HEK293 (cell line): ENCODE measurements at regions not wholly inside any gene's neighbourhood (a gene's known extent, or its start where the extent isn't known, plus 50 kb on each side); places are given as distances from the start of the nearest gene placed in this dataset.

Source experiments
- CTCF ChIA-PET: fragments of 350-600 bp; formaldehyde crosslinking; extraction: SDS; loops from one replicate; lab custom pipeline; 2021; ENCODE audit warnings: antibody characterized with exemption; lab: Yijun Ruan, JAX
- POLR2A ChIA-PET: fragments of 300-600 bp; formaldehyde crosslinking; extraction: SDS; loops from one replicate; lab custom pipeline; 2020; ENCODE audit warnings: antibody characterized with exemption, inconsistent platforms; lab: Yijun Ruan, JAX
- H3K27ac ChIP-seq: fragments of 200-500 bp; sonication (Bioruptor generic); 2 replicates; pipeline ENCODE4 v1.5.1; 2014; ENCODE audit warnings: low read depth, low read length, control low read depth, inconsistent platforms; ENCODE audit errors: extremely low read depth
- H3K36me3 ChIP-seq, 2 experiments: fragments of 200-500 bp in 1 of 2; sonication (Bioruptor generic) in 1 of 2; 1 replicate in 1 of 2; 2 replicates in 1 of 2; pipeline ENCODE4 v1.5.1; 2014 to 2017; ENCODE audit warnings: inconsistent platforms in 2 of 2, low read length in 2 of 2; ENCODE audit not compliant: control insufficient read depth in 2 of 2, insufficient read depth in 1 of 2
- H3K4me1 ChIP-seq: fragments of 200-500 bp; sonication (Bioruptor generic); 2 replicates; pipeline ENCODE4 v1.5.1; 2014; ENCODE audit warnings: mild to moderate bottlenecking, low read length, inconsistent platforms; ENCODE audit not compliant: control insufficient read depth, insufficient read depth
- H3K4me3 ChIP-seq: 2 replicates; pipeline ENCODE4 v1.5.1; 2011; ENCODE audit warnings: low read depth, mild to moderate bottlenecking, control low read depth, low read length, moderate library complexity
- H3K9me3 ChIP-seq: fragments of 200-500 bp; sonication (Bioruptor generic); 2 replicates; pipeline ENCODE4 v1.5.1; 2014; ENCODE audit warnings: low read depth, low read length, inconsistent platforms; ENCODE audit not compliant: control insufficient read depth, insufficient read depth
- AEBP2 ChIP-seq: fragments of 450-650 bp; formaldehyde crosslinking; IDR thresholded peaks from 2 replicates; pipeline ENCODE4 v1.5.1; 2016; ENCODE audit warnings: missing biosample characterization, missing genetic modification characterization, borderline replicate concordance
- EGR2 ChIP-seq: fragments of 450-650 bp; formaldehyde crosslinking; IDR thresholded peaks from 2 replicates; pipeline ENCODE4 v1.5.1; 2016; ENCODE audit warnings: low read depth, missing biosample characterization, missing genetic modification characterization
- INSM2 ChIP-seq: fragments of 450-650 bp; formaldehyde crosslinking; IDR thresholded peaks from 2 replicates; pipeline ENCODE4 v1.5.1; 2016; ENCODE audit warnings: missing biosample characterization, missing genetic modification characterization
- MYNN ChIP-seq: fragments of 450-650 bp; formaldehyde crosslinking; IDR thresholded peaks from 2 replicates; pipeline ENCODE4 v1.5.1; 2016; ENCODE audit warnings: missing biosample characterization, missing genetic modification characterization, borderline replicate concordance
- MZF1 ChIP-seq: fragments of 450-650 bp; formaldehyde crosslinking; IDR thresholded peaks from 2 replicates; pipeline ENCODE4 v1.5.1; 2017; ENCODE audit warnings: missing biosample characterization, missing genetic modification characterization, borderline replicate concordance
- TCF7L2 ChIP-seq: IDR thresholded peaks from 2 replicates; pipeline ENCODE4 v1.6.1; 2011; ENCODE audit warnings: low read depth, mild to moderate bottlenecking, inconsistent platforms, low read length, moderate library complexity, borderline replicate concordance
- TRIM28 ChIP-seq: IDR thresholded peaks from 2 replicates; pipeline ENCODE4 v1.6.1; 2011; ENCODE audit warnings: low read length, control low read depth, borderline replicate concordance
- YY1 ChIP-seq: fragments of 450-650 bp; formaldehyde crosslinking; IDR thresholded peaks from 2 replicates; pipeline ENCODE4 v1.5.1; 2018; ENCODE audit warnings: missing biosample characterization, missing genetic modification characterization
- ZBTB44 ChIP-seq: fragments of 450-650 bp; IDR thresholded peaks from 2 replicates; pipeline ENCODE4 v1.5.1; 2018; ENCODE audit warnings: missing biosample characterization, mild to moderate bottlenecking, missing genetic modification characterization
- ZFHX2 ChIP-seq: fragments of 450-650 bp; formaldehyde crosslinking; conservative IDR thresholded peaks from 2 replicates; pipeline ENCODE4 v1.5.1; 2016; ENCODE audit warnings: missing biosample characterization, missing genetic modification characterization
- ZNF157 ChIP-seq: fragments of 450-650 bp; formaldehyde crosslinking; IDR thresholded peaks from 2 replicates; pipeline ENCODE4 v1.5.1; 2016; ENCODE audit warnings: missing biosample characterization, missing genetic modification characterization
- ZNF223 ChIP-seq: fragments of 450-650 bp; formaldehyde crosslinking; IDR thresholded peaks from 2 replicates; pipeline ENCODE4 v1.5.1; 2016; ENCODE audit warnings: missing biosample characterization, missing genetic modification characterization
- ZNF354C ChIP-seq: fragments of 450-650 bp; formaldehyde crosslinking; IDR thresholded peaks from 2 replicates; pipeline ENCODE4 v1.5.1; 2016; ENCODE audit warnings: missing biosample characterization, missing genetic modification characterization, low read depth, borderline replicate concordance
- ZNF48 ChIP-seq: fragments of 450-650 bp; formaldehyde crosslinking; IDR thresholded peaks from 2 replicates; pipeline ENCODE4 v1.5.1; 2016; ENCODE audit warnings: missing biosample characterization, missing genetic modification characterization
- ZNF530 ChIP-seq: fragments of 450-650 bp; formaldehyde crosslinking; IDR thresholded peaks from 2 replicates; pipeline ENCODE4 v1.5.1; 2016; ENCODE audit warnings: low read depth, missing biosample characterization, missing genetic modification characterization
- ZNF555 ChIP-seq: fragments of 450-650 bp; formaldehyde crosslinking; conservative IDR thresholded peaks from 2 replicates; pipeline ENCODE4 v1.5.1; 2017; ENCODE audit warnings: missing biosample characterization, mild to moderate bottlenecking, missing genetic modification characterization, inconsistent platforms
- ZNF610 ChIP-seq: fragments of 450-650 bp; formaldehyde crosslinking; IDR thresholded peaks from 2 replicates; pipeline ENCODE4 v1.5.1; 2016; ENCODE audit warnings: missing biosample characterization, missing genetic modification characterization, borderline replicate concordance
- ZNF660 ChIP-seq: fragments of 450-650 bp; IDR thresholded peaks from 2 replicates; pipeline ENCODE4 v1.5.1; 2018; ENCODE audit warnings: missing biosample characterization, mild to moderate bottlenecking, missing genetic modification characterization
- ZNF692 ChIP-seq: fragments of 450-650 bp; formaldehyde crosslinking; IDR thresholded peaks from 2 replicates; pipeline ENCODE4 v1.5.1; 2016; ENCODE audit warnings: missing biosample characterization, missing genetic modification characterization
- ZNF76 ChIP-seq: fragments of 450-650 bp; formaldehyde crosslinking; IDR thresholded peaks from 2 replicates; pipeline ENCODE4; 2016; ENCODE audit warnings: low read depth, missing biosample characterization, missing genetic modification characterization, borderline replicate concordance
- ZNF830 ChIP-seq: fragments of 450-650 bp; IDR thresholded peaks from 2 replicates; pipeline ENCODE4 v1.5.0; 2018; ENCODE audit warnings: missing biosample characterization, missing genetic modification characterization, low read depth, mild to moderate bottlenecking, moderate library complexity
- ZXDB ChIP-seq: fragments of 450-650 bp; formaldehyde crosslinking; IDR thresholded peaks from 2 replicates; pipeline ENCODE4 v1.5.1; 2016; ENCODE audit warnings: missing biosample characterization, missing genetic modification characterization
- TF ChIP-seq, protein P1 (sequence below): fragments of 450-650 bp; formaldehyde crosslinking; IDR thresholded peaks from 2 replicates; pipeline ENCODE4 v1.5.1; 2017; ENCODE audit warnings: missing biosample characterization, missing genetic modification characterization

DNA sequence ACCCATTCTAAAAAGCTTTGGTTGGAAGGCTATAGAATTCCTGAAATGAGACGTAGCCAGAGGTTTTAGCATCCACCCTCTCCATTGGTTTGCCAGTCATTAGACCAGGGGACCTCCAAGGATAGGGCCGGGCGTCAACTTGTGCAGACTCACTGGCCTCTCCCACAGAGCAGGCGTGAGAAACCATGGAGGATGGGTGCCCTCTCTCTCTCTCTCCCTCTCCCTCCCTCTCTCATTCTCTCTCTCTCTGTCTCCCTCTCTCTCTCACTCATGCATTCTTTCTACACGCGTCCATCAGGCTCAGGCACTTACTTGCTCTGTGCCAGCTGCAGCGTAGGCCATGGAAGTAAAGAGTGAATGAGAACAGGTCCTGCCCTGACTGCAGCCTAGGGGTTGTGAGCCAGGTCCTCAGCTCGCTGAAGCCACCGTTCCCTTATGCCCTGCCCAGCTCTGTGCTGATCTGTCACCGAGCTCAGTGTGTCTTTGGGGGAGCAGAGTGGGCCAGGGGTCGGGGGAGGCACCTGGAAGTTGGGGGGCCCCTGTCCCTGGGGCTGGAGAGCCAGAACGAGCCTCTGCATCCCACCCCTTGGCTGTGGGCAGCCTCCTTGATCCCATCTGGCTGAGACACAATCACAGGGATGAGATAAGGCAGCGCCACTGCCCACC lies 304.4 kb upstream of the HS6ST1 start:
- ChIA-PET POLR2A (no interaction called here), CTCF (no interaction called here)
- no peak for TF ChIP-seq ZNF157 (tag by site-specific recombination)
- TF ChIP-seq ZNF354C (tag by site-specific recombination) = no peak
- no peak for TF ChIP-seq MZF1 (tag by site-specific recombination)
- TF ChIP-seq ZNF530 = no peak
- no peak for TF ChIP-seq TRIM28
- no peak overlapping the region for H3K27ac ChIP-seq
- H3K36me3 ChIP-seq = no peaks in the 10 kb centered on the region
- H3K9me3 ChIP-seq = no peaks in the 10 kb centered on the region
- H3K4me3 ChIP-seq = no peak overlapping the region
- H3K4me1 ChIP-seq = peaks cover 4% of the 10 kb centered on the region; the same call in 1 of the 2 replicates

DNA sequence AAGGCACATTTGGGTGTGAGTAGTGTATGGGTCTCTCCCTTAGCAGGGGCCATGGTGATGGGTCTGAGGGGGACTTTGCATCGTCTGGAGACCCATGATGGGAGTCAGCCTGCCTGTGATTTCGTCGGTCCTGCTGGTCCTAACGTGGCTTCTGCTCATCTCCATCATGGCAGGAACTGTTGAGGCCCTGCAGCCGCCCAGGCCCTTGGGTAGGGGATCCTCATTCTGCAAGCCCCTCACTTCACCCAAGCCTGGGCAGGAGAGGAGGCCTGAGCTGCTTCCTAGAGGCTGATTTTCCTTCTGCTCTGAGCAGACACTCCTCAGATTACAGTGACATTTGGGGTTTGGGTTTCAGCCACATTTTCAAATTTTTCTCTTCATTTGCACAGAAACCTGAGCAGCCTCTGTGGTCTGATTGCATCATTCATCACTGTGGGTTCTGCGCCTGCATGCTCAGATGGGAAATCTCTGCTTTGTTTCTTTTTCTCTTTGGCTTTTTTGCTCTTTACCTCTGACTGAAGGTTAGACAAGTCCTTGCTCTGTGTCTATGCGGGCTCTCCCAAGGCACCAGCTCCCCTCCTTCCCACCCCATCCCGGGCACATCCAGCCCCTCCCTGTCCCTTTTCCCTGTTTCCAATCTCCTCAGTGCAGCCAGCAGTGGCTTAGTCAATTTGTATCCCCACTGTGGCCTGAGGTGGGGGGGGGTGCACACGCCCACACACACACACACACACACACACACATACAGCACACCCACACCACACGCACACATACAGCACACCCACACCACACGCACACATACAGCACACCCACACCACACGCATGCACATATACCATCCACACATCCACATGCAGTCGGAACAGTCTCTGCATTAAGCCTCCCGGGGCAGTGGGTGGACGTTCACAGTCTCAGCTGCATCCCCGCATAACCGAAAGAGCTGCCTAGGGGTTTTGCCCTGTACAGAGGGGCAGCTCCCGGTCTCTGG lies 305.4 kb upstream of the HS6ST1 start:
- POLR2A ChIA-PET = interaction anchor here (0.6 to 1.1 kb wide), 2 partner anchors 14 to 29 kb away, joined by 3 to 6 read pairs; no protein-coding TSS in a partner anchor
- no peaks in the 10 kb centered on the region for H3K36me3 ChIP-seq
- H3K4me1 ChIP-seq = peaks cover 4% of the 10 kb centered on the region; the same call in 1 of the 2 replicates
- CTCF ChIA-PET = no interaction called here
- H3K9me3 ChIP-seq = no peaks in the 10 kb centered on the region
- H3K27ac ChIP-seq = no peak overlapping the region; the same call in 1 of the 2 replicates
- no peak overlapping the region for H3K4me3 ChIP-seq
- no peak for TF ChIP-seq ZNF223 (tag by site-specific recombination)
- no peak for TF ChIP-seq INSM2 (tag by site-specific recombination)
- no peak for TF ChIP-seq ZNF610 (tag by site-specific recombination)
- TF ChIP-seq TCF7L2 = no peak
- TF ChIP-seq ZNF660 (tag by site-specific recombination) = 0 out of 2 replicates have a peak, but pooled peaks have one; percentile 24
- TF ChIP-seq YY1 = no peak
- no peak for TF ChIP-seq ZNF555
- peak; percentile 55; the same call in 1 of the 2 replicates for TF ChIP-seq ZBTB44 (tag by site-specific recombination)
- TF ChIP-seq AEBP2 = no peak
- TF ChIP-seq MYNN (tag by site-specific recombination) = no peak
- peak; percentile 98 for TF ChIP-seq EGR2 (tag by site-specific recombination)
- no peak for TF ChIP-seq ZXDB (tag by site-specific recombination)
- TF ChIP-seq ZNF692 (tag by site-specific recombination) = 0 out of 2 replicates have a peak, but pooled peaks have one; percentile 30
- TF ChIP-seq ZFHX2 (tag by site-specific recombination) = peak; percentile 99
- TF ChIP-seq ZNF830 (tag by site-specific recombination) = no peak
- TF ChIP-seq ZNF48 (tag by site-specific recombination) = no peak
- TF ChIP-seq ZNF76 (tag by site-specific recombination) = no peak
- TF ChIP-seq, protein P1, sequence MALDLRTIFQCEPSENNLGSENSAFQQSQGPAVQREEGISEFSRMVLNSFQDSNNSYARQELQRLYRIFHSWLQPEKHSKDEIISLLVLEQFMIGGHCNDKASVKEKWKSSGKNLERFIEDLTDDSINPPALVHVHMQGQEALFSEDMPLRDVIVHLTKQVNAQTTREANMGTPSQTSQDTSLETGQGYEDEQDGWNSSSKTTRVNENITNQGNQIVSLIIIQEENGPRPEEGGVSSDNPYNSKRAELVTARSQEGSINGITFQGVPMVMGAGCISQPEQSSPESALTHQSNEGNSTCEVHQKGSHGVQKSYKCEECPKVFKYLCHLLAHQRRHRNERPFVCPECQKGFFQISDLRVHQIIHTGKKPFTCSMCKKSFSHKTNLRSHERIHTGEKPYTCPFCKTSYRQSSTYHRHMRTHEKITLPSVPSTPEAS (tag by site-specific recombination) = peak; percentile 73
